HG02970 (cell line): ENCODE measurements at regions not wholly inside any gene's neighbourhood (a gene's known extent, or its start where the extent isn't known, plus 50 kb on each side); places are given as distances from the start of the nearest gene placed in this dataset.
"Not testable (repeated sequence)": the region's sequence is repeated elsewhere in the genome, so short reads cannot be mapped to it uniquely, and the experiment has no call there.

ENCODE experiments used
- ATAC-seq: cut with Tn5 transposase; IDR thresholded peaks from one replicate; pipeline ENCODE4 v1.9.1; 2021; ENCODE audit warnings: mild to moderate bottlenecking, moderate library complexity, moderate number of reproducible peaks; ENCODE audit not compliant: unreplicated experiment, low FRiP score

DNA sequence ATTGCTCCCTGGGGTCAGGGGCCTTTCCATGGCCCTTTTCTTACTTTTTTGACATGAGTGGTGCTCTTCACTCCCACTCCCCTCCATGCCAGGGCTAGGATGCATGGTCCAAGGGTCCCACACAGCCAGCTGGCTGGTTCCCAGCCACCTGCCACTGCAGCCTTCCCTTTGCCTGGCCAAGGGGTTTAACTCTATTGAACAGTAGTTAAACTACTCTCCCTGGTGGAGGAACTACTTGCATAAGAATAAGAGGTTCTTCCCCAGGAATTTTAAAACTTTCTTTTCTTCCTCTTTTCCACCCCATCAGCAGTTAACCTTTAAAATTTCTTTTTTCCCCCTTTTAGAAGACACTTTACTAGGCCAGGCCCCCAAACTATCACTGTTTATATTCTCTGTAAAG is 1532.8 kb upstream of the ACO1 start:
- no peak for ATAC-seq

DNA sequence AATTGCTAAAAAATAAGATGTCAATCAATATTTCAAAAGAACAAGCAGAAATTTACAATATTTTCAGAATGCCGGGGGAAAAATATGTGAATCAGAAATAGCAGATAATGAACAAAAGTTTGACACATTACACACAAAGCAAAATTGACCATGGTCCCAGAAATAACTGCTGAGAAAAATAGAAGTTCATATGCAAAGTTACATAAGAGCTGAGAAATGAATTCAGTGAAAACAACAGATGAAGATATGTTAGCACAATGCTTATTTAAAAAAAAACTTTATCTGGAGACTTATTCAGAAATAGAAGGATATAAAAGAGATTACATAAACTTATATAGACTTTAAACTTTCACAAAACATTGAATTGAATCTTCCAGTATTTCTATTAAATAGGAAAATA is 1483.7 kb upstream of the ACO1 start:
- no peak for ATAC-seq

GRCh38 chr9:30913331-30913730 is 1471.1 kb upstream of the ACO1 start:
- no peak for ATAC-seq

- no peak for ATAC-seq
Observed at GRCh38 chr9:30915451-30915850, 1469.0 kb upstream of the ACO1 start.

DNA sequence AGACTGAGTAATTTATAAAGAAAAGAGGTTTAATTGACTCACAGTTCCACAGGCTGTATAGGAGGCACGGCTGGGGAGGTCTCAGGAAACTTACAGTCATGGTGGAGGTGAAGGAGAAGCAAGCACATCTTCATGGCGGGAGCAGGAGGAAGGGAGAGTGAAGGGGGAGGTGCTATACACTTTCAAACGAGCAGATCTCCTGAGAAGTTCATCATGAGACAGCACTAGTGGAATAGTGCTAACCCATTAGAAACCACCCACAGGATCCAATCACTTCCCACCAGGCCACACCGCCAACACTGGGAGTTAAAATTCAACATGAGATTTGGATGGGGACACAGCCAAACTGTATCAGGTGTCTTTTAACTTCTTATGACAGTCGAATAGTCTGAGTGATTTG is 1459.3 kb upstream of the ACO1 start:
- ATAC-seq: no peak

- ATAC-seq: no peak
Observed at GRCh38 chr9:30925635-30926034, 1458.8 kb upstream of the ACO1 start.

GRCh38 chr9:30928045-30928444 is 1456.4 kb upstream of the ACO1 start:
- ATAC-seq: no peak

DNA sequence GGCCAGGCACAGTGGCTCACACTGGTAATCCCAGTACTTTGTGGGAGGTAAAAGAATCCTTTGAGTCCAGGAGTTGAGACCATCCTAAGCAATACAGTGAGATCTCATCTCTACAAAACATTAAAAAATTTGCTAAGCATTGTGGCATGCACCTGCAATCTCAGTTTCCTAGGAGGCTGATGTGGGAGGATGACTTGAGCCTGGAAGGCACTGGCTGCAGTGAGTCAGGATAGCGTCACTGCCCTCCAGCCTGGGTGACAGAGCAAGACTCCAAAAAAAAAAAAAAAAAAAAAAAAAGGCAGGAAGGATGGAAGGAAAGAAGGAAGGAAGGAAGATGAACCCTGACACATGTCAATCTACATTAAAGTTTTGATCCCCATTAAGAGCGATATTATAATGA is 1452.2 kb upstream of the ACO1 start:
- ATAC-seq: no peak

- no peak for ATAC-seq
Observed at GRCh38 chr9:30935730-30936129, 1448.7 kb upstream of the ACO1 start.

DNA sequence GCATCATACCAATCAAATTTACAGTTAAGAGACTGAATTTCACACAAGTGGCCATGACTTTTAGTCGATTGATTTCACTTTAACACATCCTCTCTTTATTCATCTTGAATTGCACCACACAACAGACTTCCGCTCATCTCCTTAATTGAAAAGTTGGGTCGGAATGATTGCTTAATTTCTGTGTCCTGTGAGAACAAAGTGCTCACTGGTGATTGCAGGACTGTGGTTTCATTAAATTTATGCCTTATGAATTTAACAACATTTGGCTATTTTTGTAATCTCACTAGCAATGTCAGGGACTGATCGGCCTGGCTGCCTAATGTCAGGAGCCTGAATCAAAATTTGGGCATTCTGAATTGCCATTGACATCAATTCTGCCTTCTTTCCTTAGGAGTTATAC is 1447.3 kb upstream of the ACO1 start:
- no peak for ATAC-seq

- not testable (repeated sequence) for ATAC-seq
Observed at GRCh38 chr9:30942852-30943251, 1441.6 kb upstream of the ACO1 start.

DNA sequence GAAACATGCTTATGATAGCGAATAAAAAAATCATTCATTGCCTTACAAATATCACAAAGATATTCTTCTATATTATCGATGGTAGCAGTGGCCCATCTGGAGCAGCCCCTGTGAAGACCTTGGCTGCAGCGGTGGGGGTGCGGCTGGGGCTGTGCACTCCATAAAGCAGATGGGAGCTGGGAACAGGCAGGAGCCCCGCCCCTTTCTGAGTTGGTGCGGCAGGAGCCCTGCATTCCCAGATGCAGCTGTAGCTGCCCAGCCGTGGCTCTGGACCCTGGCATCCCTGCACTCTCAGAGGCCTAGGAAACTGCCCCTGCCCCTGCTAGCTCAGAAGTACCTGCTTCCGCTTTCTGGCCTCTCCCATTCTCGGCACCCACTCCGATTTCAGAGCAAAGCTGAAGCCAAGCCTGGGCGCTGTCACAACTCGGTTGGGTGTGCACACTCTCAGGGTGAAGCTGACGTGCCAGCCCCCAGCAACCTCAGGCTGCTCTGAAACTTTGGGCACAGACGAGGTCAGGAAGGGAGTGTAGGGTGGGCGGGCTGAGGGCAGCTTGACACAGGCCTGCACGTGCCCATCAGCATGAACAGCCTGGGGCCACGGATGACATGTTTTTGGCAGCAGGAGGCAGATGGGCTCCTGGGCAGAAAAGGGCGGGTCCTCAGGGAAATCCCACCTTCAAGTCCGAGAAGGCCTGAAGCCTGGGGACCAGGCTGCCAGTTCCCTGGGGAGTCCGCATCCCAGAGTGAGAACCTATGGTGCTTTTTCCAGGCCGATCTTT is 1440.8 kb upstream of the ACO1 start:
- ATAC-seq: no peak

- ATAC-seq: no peak
Observed at GRCh38 chr9:30944225-30944569, 1440.2 kb upstream of the ACO1 start.

GRCh38 chr9:30944741-30945280 is 1439.6 kb upstream of the ACO1 start:
- no peak for ATAC-seq

DNA sequence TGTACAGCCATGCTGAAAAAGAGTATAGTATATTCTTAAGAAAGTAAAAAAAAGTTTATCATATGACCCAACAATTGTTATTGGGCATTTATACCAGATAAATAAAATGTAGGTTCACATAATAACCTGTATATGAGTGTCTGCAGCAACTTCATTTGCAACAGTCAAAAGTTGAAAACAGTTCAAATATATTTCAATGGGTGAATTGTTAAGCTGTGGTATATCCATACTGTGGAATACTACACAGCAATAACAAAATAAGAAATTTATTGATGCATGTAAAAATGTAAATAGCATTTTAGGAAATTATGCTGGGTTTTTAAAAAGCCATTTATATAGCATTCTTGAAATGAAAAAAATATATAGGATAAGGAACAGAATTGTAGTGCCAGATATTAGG is 1420.1 kb upstream of the ACO1 start:
- no peak for ATAC-seq

DNA sequence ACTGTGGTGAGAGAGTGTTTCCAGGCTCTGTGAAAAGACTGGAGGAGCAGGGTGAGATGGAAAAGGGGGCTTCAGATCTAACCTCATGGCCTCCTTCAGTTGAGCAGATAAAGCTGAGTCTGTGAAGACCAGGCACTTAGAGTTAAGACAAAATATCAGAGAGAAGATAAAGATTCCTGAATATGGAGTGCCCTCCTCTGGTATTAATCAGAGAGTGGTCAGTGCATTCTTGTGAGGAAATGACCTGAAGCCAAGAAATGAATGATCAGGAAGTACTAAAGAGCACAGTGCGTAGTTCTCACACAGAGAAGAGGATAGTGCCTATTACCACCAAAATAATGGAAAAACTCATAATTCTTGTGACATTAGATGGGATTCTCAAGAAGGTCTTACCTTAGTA is 1417.0 kb upstream of the ACO1 start:
- ATAC-seq: no peak

DNA sequence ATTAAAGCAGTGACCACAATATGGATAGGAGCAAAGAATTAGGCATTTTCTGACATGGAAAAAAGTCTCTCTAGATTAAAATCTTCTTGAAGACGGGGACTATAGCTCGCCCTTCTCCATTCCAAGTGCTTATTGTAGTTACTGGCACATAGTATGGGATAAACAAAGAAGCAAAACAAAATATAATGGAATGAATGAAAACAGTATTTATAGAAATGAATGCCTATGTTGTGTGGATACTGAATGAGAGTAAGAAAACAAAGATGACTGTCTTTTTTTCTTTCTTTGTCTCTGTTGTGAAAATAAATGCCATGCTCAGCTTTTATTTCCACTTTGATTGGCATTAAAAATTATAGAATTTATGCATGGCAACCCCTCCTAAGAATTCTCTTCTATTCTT is 1414.3 kb upstream of the ACO1 start:
- no peak for ATAC-seq

DNA sequence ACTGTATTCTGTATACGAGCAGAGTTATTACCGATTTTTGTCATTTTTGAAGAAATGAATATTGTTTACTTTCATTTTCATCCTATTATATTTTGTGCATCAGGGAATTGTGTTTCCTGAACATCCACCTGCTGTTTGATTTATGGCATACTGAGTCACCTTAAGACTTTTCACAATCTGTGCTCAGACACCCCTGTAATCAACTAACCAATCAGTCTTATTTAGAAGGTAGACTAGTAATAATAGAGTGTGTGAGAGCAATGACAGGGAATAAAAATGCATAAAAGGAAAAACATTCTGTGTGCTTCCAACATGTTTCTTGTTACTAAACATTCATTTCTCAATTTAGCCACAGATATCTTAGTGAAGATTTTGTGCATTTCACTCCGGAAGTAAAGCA is 1413.6 kb upstream of the ACO1 start:
- no peak for ATAC-seq

DNA sequence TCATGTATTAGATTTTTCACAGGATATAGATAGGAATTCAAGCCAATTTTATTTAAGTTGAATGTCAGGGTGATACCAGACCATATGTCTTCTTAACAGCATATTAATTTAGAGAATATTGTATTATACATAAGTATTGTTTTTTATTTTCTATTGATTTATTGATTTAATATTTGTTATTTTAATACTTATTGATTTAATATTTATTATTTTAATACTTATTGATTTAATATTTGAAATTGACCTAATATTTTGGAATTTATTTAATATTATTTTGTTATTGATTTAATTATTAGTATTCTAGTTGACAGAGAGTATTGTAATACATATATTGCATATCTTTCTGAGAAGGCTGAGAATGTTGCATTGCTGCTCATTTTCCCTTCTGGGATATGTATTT is 1411.8 kb upstream of the ACO1 start:
- ATAC-seq: no peak

DNA sequence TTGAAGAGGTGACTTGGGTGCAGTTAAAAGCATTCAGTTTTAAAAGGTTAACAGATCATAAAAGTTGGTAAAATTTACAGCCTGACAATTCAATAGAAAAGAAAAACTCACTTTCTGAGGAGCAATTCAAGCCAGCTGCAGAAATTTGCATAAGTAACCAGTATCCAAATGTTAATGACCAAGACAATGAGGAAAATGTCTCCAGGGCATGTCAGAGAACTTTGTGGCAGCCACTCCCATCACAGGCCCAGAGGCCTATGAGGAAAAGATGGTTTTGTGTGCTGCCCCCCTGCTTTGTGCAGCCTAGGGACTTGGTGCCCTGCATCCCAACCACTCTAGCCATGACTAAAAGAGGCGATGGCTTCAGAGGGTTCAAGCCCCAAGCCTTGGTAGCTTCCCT is 1406.5 kb upstream of the ACO1 start:
- no peak for ATAC-seq

- no peak for ATAC-seq
Observed at GRCh38 chr9:30982301-30982700, 1402.1 kb upstream of the ACO1 start.

GRCh38 chr9:30995956-30996738 is 1388.3 kb upstream of the ACO1 start:
- ATAC-seq: no peak
